ENCODE measurements at regions not wholly inside any gene's neighbourhood (a gene's known extent, or its start where the extent isn't known, plus 50 kb on each side); places are given as distances from the start of the nearest gene placed in this dataset.
"Not testable (repeated sequence)": the region's sequence is repeated elsewhere in the genome, so short reads cannot be mapped to it uniquely, and the experiment has no call there.

DNA sequence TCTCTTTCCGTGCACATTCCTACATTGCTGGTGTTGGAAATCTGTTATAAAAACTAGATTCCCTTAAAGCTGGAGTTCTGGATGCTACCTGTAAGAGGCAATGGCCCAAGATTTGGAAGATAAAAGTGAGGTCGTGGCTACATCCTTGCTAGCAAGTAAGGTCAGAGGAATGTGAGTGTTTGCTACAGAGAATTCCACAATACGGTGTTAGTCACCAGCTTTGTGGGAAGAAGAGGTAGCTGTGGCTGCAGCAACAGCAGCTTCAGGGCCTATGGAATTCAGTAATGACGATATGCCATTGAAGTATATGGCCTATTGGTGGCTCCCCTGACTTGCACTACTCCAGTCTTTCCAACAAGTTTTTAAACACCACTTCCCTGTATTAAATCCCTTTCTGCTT is 227.7 kb upstream of the TMEM260 start:
- DNase-seq, result no peak

DNA sequence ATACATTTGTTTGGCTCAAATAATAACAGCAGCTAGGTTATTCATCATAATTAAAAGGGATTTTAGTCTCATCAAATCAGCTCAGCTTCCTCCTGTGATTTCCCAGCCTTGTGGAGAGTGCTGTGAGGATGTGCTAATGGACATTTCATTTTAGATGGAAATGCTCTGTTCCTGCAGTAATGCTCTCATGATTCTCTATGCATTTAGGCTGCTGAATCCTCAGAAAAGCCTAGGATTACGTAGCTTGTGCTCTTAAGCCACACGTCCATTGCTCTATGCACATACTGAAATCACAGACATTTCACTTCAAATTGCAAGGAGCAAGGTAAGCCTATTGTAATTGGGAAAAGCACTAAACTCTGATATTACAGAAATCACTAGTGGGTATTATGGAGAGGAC is 226.6 kb upstream of the TMEM260 start:
- DNase-seq, result no peak

DNA sequence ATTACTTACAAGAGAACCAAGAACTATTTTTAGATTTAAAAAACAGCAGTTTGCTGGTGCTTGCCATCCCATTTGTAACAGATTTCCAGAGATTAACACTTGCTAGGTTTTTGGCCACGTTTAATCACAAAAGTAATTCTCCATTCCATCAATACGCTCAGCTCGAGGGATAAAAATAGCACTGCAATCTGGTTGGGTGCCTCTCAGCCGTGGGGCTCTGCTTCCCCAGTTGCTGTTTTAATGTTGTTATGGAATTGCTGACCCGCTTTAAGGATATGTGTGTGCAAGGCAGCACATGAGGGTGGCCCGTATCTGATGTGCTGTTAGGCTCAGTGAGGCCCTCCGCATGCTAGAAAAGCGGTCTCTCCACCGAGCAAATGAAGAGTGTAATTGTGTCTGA is 222.2 kb upstream of the TMEM260 start:
- no peak for DNase-seq

DNA sequence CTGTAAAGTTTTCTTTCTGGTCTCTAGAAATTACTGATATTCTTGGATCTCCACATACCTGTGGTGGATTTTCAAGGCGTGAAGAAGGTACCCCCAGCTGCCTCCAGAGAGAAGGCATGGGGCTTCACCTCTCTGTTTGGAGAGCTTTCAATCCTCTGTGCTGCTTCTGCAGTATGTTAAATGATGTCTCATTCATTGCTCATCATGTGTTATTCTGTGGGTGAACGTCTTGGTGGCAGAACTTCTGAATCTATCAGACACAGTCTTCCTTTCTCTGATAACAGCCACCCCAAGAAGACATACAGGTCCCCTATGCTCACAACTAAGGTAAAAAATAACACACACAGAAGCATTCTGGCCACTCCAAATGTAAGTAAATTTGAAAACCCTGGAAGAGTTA is 221.3 kb upstream of the TMEM260 start:
- DNase-seq, result no peak

DNA sequence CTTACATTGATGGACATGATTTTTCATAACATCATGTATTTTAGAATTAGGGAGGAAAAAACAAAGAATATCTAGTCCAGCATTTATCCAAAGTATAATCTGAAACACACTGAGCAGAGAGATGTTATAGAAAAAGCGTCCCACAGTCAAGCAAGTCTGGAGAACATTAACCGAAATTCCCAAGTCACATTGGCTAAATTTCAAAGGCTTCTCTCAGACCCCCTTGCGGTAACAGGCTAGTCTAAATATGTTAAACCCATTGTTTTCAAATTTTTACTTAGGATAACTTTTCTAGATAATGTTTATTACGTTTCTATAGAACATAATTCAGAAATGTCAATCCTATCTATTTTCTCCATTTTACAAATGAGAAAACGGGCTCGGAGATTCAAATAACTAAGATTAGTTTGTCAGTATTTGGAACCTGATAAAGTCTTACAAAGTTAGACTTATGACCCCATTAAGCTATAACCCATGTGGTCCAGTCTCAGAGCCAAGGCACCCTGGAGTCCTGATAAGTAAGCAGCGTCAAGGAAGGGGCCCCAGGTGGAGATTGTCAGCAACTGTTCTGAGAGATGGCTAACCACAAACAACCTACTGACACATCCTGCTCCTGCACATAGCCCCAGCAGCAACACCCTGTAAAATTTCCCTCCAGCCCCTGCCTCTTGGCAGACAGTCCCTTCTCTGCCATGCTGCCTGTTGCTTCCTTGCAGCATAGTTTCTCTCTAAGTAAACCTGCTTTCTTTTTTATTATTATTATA is 220.6 kb upstream of the TMEM260 start:
- no peak for DNase-seq

DNA sequence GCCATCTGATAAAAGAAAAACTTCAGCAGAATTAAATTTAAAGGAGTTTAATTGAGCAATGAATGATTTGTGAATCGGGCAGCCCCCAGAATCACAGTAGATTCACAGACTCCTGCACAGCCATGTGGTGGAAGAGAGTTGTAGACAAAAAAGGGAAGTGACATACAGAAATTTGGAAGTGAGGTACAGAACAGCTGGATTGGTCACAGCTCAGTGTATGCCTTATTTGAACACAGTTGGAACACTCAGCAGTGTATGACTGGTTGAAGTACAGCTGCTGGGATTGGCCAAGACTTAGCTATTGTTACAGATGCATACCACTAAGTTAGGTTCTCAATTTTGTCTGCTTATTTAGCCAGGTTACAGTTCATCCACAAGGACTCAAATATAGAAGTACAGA is 213.9 kb upstream of the TMEM260 start:
- not testable (repeated sequence) for DNase-seq

DNA sequence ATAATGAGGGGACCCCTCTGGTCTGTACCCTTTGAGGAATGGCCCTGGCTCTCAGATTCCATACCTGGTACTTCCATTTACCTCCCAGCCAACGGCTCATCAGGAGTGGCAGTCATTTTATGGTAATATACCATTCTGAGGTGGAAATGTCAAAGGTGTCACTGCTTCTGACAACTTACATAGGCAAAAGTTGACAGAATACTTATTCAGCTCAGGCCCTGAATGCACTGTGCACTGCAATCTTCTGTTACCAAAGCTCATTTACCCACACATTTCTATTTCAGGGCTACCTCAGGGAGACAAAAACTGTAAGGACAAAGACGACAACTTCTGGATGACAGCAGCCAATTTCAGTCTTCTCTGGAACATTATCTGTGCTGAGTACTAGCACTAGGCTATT is 212.2 kb upstream of the TMEM260 start:
- no peak for DNase-seq

DNA sequence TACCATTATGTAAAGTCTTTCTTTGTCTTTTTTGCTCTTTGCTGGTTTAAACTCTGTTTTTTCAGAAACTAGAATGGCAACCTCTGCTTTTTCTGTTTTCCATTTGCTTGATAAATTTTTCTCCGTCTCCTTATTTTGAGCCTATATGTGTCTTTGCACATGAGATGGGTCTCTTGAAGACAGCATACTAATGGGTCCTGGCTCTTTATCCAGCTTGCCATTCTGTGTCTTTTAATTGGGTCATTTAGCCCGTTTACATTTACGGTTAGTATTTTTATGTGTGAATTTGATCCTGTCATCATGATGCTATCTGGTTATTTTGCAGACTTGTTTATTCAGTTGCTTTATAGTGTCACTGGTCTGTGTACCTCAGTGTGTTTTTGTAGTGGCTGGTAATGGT is 207.9 kb upstream of the TMEM260 start:
- no peak for DNase-seq

DNA sequence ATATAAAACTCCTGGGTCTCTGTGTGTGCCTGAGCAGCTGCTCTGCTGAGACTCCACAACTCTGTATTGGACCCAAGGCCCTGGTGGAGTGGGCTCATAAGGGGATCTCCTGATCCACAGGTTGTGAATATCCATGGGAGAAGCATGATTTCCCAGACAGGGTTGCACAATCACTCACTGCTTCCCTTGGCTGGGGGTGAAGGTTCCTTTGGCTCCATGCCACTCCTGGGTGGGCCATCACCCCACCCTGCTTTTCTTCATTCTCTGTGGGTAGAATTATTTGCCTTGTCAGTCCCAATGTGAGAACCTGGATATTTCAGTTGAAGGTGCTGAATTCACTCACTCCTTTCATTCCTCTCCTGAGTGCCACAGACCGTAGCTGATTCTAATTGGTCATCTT is 205.2 kb upstream of the TMEM260 start:
- no peak for DNase-seq

DNA sequence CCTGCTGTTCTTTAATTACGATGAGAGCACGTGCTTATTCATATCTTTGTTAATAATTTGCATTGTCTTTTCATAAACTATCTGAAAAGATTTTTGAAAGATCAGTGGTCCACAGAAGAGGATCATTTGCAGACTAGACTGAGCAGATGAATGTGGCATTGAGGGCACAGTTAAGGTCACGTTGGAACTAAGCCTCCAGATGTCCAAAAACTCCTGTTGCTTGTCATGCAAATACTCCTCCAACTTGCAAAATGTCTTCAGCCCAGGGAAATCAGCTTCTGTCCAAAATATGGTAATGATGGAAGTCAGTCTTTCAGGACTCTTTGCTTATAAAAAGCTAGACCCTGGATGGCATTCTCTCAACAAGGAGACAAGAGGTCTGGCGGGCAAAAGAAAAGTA is 201.6 kb upstream of the TMEM260 start:
- no peak for DNase-seq

DNA sequence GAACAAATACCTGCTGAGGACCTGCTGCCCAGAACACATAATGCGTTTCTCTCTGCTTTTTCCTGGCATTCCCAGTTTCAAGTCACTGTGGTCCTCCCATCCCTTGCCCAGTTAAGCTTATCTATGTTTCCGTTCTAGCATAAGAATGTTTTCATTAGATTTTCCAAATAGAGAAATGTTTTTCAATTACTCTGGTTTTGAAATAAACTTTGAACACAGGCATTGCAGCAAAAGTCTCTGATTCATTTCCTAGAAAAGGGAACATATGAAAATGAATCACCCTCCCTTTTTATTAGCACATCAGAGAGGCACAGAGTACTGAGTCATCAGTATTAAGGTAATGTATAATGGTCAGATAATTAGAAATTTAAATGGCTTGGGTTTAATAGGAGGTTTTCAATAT is 201.1 kb upstream of the TMEM260 start:
- DNase-seq, result no peak

DNA sequence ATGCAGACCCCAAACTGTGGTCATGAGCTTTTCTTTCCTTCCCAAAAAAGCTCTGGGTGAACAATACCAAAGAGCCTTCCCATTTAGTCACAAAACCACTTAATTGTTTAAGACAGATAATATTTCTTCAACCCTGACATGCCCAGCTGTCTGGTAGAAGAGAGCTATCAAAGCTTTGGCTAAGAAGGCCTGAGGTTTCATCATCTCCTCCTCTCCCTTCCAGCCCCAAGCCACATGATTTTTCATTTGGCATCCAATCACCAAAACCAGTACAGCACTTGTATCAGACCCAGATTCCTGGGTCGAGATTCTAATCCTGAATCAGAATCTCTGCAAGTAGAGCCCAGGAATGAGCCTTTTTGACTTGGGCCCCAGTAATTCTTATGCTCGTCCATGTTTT is 199.6 kb upstream of the TMEM260 start:
- DNase-seq, result no peak

DNA sequence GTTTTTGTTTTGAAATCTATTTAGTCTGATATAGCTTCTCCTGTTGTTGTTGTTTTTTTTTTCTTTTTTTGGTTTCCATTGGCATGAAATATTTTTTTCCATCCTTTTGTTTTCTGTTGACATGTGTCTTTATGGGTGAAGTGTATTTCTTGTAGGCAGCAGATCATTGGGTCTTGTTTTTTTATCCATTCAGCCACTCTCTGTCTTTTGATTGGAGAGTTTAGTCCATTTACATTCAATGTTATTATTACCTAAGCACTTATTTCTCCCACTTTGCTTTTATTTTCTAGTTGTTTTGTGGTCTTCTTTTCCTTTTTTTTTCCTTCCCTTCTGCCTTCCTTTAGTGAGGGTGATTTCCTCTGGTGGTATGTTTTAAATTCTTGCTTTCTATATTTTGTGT is 193.6 kb upstream of the TMEM260 start:
- no peak for DNase-seq

DNA sequence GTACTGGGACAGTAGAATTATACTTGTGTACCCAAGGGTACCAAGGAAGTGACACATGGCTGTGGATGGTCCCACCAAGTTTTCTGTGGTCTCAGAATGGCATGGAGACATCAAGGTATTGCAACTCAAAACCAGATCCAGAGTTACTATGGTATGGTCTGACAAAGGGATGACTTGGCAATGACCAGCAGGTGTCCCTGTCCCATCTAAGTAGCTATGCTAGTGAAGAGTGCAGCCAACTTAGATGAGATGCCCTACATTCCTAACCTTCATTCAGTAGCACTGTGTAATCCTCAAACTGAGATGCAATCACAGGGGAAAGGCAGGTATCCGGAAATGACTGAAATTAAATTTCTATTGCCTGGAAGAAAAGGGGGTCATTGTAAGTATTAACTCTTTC is 188.7 kb upstream of the TMEM260 start:
- no peak for DNase-seq

DNA sequence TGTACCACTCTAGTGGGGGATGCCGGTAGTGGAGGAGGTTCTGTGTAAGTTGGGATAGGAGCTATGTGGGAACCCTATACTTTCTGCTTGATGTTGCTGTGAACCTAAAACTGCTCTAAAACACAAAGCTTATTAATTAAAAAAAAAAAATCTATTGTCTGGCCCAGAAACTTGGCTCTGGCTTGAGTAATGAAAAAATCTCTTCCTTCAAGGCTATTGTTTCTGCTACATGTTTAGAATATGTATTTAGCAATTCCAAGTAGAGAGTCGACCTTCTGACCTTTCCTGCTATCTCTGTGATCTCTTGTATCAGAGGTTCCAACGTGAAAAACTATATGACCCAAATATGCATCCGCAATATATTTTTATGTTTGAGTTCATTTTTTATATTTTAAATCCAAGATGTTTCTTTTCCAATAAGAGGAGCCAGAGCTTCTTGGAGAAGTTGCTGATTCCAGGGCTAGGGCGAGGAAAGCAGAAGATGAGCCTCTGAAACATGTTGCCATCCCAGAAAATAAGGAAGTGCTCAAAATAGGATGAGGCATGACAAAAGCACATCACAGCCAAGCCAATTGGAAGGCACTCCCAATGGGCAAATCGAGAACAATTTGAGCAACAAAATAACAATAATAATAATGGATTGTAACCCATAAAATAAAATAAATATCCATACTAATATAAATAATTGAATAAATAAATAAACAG is 184.6 kb upstream of the TMEM260 start:
- DNase-seq, result no peak

DNA sequence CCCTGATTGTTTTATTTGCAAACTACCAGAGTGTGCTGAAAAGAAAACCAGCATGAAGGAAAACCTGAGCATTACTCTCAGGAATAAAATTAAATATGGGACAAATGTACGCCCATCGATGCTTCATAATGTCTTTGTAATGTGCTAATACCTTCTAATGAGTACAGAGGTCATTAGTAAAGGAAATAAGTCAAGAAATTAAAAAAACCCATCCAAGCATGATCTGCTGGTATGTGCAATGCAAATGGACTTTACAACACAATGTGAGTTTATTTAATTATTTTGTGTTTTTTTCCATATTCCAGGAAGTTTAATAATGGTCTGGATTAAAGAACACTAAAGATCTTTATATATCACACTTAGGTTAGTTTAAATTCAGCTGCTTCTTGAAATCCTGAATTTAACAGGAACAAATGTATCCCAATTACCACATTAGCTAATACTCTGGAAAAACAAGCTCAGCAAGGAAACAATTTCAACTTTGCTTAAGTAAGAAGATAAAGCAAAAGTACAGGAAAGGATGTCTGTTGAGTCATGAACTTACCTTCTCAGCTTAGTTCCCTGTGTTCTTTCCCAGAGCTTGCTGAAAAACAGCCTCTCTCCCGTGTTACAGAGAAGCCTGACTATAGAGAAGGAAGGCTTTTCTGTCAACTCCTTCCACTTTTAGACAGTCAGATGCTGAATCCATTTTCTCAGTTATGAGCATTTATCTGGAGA is 179.3 kb upstream of the TMEM260 start:
- no peak for DNase-seq

DNA sequence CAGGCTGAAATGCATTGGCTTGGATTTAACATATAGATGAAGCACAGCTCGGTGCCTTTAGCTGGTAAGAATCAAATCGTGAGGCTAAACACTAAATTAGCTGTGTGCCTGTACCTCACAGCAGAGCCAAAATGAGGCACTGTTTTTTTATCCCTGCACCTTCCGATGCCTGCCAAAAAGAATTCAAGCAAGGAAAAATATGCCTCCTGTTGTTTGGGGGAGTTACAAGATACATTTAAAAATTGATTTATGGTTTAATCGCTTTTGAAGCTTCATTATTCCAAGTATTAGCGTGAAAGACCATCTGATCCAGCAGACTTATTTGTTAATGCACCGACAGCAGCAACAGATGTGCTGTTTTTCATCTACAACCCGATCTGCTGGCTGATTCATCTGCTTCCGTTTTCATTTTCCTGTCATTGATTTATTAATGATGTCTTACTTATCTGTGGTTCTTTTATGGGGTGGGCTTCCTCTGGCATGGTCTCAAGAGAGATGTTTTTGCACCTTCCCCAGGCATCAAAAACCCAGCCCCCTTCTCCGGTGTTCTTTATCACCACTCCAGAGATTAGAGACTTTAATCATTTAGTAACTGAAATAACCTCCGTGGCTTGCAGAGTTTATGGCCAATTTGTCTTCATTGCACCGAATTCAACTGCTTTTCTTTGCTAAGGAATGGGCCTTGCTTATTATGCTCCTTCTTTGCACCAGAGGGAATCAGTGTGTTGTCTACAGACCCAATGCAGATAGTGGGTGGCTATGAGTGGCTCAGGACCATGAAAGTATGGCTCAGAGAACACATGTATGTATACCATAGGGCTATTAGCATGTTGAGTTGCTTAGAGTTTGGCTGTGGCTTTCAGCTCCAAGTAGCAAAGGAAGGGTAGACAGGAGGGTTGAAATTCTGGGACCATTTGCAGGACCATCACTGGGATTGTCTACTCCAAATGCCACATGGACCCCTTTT is 166.8 kb upstream of the TMEM260 start:
- DNase-seq, result no peak

DNA sequence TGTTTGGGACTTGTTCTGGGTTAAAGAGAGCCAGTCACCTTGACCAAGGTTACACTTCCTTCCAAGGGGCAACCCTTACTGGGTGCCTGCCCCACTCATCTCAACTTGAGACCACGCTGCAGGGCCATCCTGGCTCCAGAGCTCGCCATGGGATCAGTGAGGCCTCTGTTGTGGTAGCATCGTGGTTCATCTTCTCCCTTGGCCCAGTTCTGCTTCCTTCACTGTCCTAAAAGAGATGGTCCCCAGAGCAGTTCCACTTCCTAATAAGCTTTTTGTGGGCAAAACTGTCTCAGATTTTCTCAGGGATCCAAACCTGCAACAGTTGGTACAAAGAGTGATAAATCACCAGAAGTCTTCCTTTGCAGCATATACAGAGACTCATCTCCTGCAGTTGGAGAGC is 165.9 kb upstream of the TMEM260 start:
- DNase-seq, result no peak

DNA sequence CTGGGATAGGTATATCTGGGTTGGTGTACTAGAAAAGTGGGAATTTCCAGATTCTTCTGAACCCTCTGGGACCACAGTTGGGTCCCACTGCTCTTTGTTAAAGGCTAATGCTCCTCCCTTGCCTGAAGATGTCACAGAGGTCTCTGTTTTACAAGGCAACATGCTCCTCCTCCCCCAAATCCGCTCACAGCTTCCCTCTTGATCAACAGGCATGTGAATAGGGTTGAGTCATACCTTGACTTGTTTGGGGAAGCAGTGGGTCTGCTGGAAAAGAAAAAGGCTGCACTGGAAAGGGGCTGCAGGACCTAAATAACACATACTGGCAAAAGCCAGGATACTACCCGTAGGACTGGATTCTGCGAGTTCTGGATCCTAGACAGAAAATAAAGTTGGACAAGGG is 165.4 kb upstream of the TMEM260 start:
- no peak for DNase-seq

DNA sequence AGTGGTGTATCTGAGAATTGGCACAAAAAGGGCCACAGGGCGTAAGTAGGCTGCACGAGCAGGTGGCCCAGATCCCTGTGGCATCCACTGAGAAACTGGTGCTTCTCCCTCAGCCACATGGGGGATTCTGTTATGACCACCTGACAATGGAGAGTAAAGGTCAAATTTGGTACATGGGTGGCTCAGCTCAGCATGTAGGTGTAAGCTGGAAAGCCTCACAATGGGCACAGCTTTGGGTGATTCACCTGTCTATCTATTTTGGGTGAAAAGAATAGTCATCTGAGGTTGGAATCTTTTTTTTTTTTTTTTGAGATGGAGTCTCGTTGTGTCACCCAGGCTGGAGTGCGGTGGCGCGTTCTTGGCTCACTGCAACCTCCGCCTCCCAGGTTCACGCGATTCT is 163.4 kb upstream of the TMEM260 start:
- no peak for DNase-seq

DNA sequence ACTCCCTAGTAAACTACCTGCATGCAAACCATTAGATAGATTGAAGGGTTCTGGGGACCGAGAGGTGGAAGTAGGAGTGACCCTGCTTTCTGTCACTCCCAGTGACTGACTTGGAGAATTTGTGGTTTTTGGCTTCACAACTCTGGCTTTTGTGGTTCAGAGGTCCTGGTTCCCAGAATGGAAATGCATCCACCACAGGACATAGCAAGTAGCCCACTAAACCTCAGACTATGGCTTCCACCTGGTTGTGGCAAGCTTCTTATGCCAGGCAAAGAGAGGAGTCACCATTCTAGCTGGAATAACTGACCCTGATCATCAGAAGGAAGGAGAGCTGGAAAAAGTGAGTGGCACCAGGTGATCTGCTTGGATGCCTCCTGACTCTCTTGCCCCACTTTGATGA is 162.4 kb upstream of the TMEM260 start:
- no peak for DNase-seq

DNA sequence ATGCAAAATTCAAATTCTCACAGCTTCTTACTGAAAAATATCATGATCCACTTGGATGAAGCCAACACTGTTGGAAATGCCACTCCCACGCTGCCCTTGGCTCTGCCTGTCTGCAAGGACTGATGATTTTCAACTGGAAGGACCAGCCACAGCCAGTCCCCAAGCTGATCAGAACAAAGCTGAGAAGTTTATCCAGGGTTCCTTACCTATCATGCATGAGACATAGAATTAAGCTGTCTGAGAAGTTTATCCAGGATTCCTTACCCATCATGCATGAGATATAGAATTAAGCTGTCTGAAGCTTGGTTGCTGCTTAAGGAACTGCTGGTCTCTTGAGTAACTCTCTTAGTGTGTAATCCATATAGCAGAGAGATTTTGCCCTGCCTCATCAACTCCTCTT is 159.8 kb upstream of the TMEM260 start:
- no peak for DNase-seq

DNA sequence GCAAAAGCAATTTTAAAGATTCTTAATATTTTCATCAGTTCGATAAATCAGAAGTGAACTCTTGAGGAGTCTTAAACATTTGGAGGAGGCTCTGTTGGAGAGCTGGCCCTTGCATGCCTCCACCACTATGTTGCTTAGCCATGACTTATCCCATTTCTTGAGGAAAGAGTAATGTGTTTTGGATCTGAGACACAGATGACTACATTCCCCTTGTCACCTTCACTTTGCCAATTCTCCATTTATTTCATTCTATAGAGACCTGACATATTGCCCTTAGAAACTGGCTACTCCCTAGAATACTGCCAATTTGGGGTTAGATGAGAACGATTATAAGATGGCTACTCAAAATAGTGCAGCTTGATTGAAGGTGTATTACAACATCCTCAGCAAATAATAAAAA is 157.4 kb upstream of the TMEM260 start:
- DNase-seq, result no peak

Data from stimulated activated CD4-positive, alpha-beta T cell treated with anti-CD3 and anti-CD28 coated beads, Interleukin-2, amount 100 ng/mL, for 24 hours (primary cell).